GM19023 (cell line): ENCODE measurements at regions not wholly inside any gene's neighbourhood (a gene's known extent, or its start where the extent isn't known, plus 50 kb on each side); places are given as distances from the start of the nearest gene placed in this dataset.

ENCODE experiments used
- ATAC-seq: cut with Tn5 transposase; IDR thresholded peaks from one replicate; pipeline ENCODE4 v1.9.1; 2021; ENCODE audit warnings: mild to moderate bottlenecking, moderate library complexity; ENCODE audit not compliant: unreplicated experiment

GRCh38 chr5:116363780-116364179 lies 210.8 kb downstream of the SEMA6A start:
- ATAC-seq: no peak

- no peak for ATAC-seq
Observed at GRCh38 chr5:116361979-116362577, 212.5 kb downstream of the SEMA6A start.

GRCh38 chr5:116361171-116361967 lies 213.3 kb downstream of the SEMA6A start:
- ATAC-seq: no peak

GRCh38 chr5:116360008-116360853 lies 214.4 kb downstream of the SEMA6A start:
- ATAC-seq: no peak

GRCh38 chr5:116359592-116359991 lies 215.0 kb downstream of the SEMA6A start:
- ATAC-seq: no peak

GRCh38 chr5:116358911-116359418 lies 215.7 kb downstream of the SEMA6A start:
- ATAC-seq: peak; percentile 94

GRCh38 chr5:116358015-116358523 lies 216.6 kb downstream of the SEMA6A start:
- ATAC-seq: no peak

- no peak for ATAC-seq
Observed at GRCh38 chr5:116355819-116356601, 218.6 kb downstream of the SEMA6A start.

GRCh38 chr5:116354699-116355098 lies 219.9 kb downstream of the SEMA6A start:
- ATAC-seq: no peak

GRCh38 chr5:116347657-116348056 lies 227.0 kb downstream of the SEMA6A start:
- ATAC-seq: no peak

GRCh38 chr5:116343961-116344360 lies 230.7 kb downstream of the SEMA6A start:
- no peak for ATAC-seq
